Gastroesophageal sphincter (tissue), 3 donors: ENCODE measurements at regions not wholly inside any gene's neighbourhood (a gene's known extent, or its start where the extent isn't known, plus 50 kb on each side); places are given as distances from the start of the nearest gene placed in this dataset.

Experiments used
- POLR2AphosphoS5 ChIP-seq: sonication (generic); formaldehyde crosslinking; IDR thresholded peaks from one replicate; pipeline ENCODE4 v1.6.1; 2017; ENCODE audit warnings: antibody characterized with exemption
- TF ChIP-seq, protein P1 (sequence below), 4 experiments: fragments of 200-600 bp in 2 of 4; fragments of 450-650 bp in 2 of 4; sonication (generic) in 1 of 4; IDR thresholded peaks; one replicate each; pipeline ENCODE4 v1.5.1; 2017 to 2019; ENCODE audit warnings: antibody characterized with exemption in 4 of 4, mild to moderate bottlenecking in 2 of 4, moderate library complexity in 2 of 4

DNA sequence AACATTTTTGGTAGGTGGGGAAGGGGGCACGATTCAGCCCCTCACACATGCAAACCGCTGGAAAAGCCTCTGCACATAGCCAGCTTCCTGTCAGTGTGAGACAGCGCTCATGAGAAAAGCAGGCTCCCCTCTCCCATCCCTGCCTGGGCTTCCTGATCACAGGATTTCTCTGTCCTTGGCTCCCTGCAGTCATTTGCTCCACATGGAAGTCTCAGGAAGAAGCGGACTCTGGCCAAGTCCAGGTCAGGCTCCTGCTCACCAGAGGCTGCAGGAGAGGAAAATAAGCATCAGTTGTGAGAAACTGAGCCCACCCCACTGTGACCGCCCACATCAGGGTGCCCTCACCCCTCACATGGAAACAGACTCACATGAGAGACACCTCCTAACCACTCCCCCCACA is 664.3 kb upstream of the TENM3 start:
- TF ChIP-seq, protein P1, sequence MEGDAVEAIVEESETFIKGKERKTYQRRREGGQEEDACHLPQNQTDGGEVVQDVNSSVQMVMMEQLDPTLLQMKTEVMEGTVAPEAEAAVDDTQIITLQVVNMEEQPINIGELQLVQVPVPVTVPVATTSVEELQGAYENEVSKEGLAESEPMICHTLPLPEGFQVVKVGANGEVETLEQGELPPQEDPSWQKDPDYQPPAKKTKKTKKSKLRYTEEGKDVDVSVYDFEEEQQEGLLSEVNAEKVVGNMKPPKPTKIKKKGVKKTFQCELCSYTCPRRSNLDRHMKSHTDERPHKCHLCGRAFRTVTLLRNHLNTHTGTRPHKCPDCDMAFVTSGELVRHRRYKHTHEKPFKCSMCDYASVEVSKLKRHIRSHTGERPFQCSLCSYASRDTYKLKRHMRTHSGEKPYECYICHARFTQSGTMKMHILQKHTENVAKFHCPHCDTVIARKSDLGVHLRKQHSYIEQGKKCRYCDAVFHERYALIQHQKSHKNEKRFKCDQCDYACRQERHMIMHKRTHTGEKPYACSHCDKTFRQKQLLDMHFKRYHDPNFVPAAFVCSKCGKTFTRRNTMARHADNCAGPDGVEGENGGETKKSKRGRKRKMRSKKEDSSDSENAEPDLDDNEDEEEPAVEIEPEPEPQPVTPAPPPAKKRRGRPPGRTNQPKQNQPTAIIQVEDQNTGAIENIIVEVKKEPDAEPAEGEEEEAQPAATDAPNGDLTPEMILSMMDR (IDR thresholded peaks at IDR 0.05) = no peak
- no peak for TF ChIP-seq POLR2AphosphoS5
